Kidney (tissue), 13 donors: ENCODE measurements at regions not wholly inside any gene's neighbourhood (a gene's known extent, or its start where the extent isn't known, plus 50 kb on each side); places are given as distances from the start of the nearest gene placed in this dataset.

ENCODE experiments used
- DNase-seq, 5 donors: peaks; one replicate each; pipeline ENCODE4 v3.0.0-alpha.2; 2013 to 2020
- FAIRE-seq: peaks from 2 replicates; lab custom pipeline; 2012; peaks lifted over from hg19 to GRCh38; lab: Jason Lieb, UNC
- H3K27ac ChIP-seq, 2 donors: one replicate each; pipeline ENCODE4 v1.7.0; 2013; ENCODE audit warnings: low read depth in 2 of 2, low read length in 2 of 2, inconsistent platforms in 1 of 2
- H3K27me3 ChIP-seq: one replicate; pipeline ENCODE4 v1.7.1; 2013; ENCODE audit warnings: low read length, inconsistent platforms; ENCODE audit not compliant: control insufficient read depth, insufficient read depth
- H3K36me3 ChIP-seq, 3 donors: one replicate each; pipeline versions ENCODE4 v1.7.0 to v1.7.1; 2013; ENCODE audit warnings: low read length in 3 of 3, control low read depth in 1 of 3, inconsistent platforms in 1 of 3; ENCODE audit not compliant: insufficient read depth in 3 of 3, control insufficient read depth in 2 of 3
- H3K4me1 ChIP-seq, 3 donors: one replicate each; pipeline versions ENCODE4 v1.7.0 to v1.7.1; 2013; ENCODE audit warnings: low read length in 3 of 3, inconsistent platforms in 1 of 3, low read depth in 1 of 3; ENCODE audit not compliant: control insufficient read depth in 2 of 3, insufficient read depth in 2 of 3
- H3K4me3 ChIP-seq, 3 donors: one replicate each; pipeline versions ENCODE4 v1.7.0 to v1.8.1; 2013; ENCODE audit warnings: low read length in 3 of 3, control low read depth in 1 of 3, inconsistent platforms in 1 of 3
- H3K9ac ChIP-seq, 3 donors: one replicate each; pipeline versions ENCODE4 v1.7.0 to v1.7.1; 2013; ENCODE audit warnings: low read length in 3 of 3, control low read depth in 1 of 3, inconsistent platforms in 1 of 3
- H3K9me3 ChIP-seq, 3 donors: one replicate each; pipeline versions ENCODE4 v1.7.0 to v1.7.1; 2013; ENCODE audit warnings: low read length in 3 of 3, control low read depth in 1 of 3, inconsistent platforms in 1 of 3; ENCODE audit not compliant: control insufficient read depth in 2 of 3, insufficient read depth in 1 of 3
- CTCF ChIP-seq: IDR thresholded peaks from 3 replicates; pipeline ENCODE4 v1.5.1; 2012; ENCODE audit warnings: mild to moderate bottlenecking, moderate library complexity, borderline replicate concordance; ENCODE audit not compliant: insufficient read depth; ENCODE audit errors: extremely low read depth
- intact Hi-C: fragments of 100-400 bp; cut with DNase I; formaldehyde crosslinking; loops from one replicate; pipeline ENCODE4 v1.11.1; 2022
- donor health status: control.
- donor health status: control.
- donor health status: control.
- donor health status: control.
- donor health status: control.
- donor health status: DM: yes; HTN: yes; CAD: no.
- donor health status: Normal renal cell carcinoma (clear cell type).

GRCh38 chr14:22081337-22081736 is 407.7 kb upstream of the OR4E1 start:
- Histone ChIP-seq H3K36me3 (no peaks in the 10 kb centered on the region), H3K4me3 (no peak overlapping the region), H3K9ac (no peak overlapping the region), H3K9me3 (no peaks in the 10 kb centered on the region), H3K27ac (no peak overlapping the region), H3K4me1 (no peaks in the 10 kb centered on the region), H3K27me3 (no peaks in the 10 kb centered on the region)
- FAIRE-seq (no peak), DNase-seq (no peak)
- no peak for TF ChIP-seq CTCF
- intact Hi-C loops: no loop called here

- no peak for FAIRE-seq
- H3K4me3 ChIP-seq: no peak overlapping the region
- no peaks in the 10 kb centered on the region for H3K4me1 ChIP-seq
- no peaks in the 10 kb centered on the region for H3K27me3 ChIP-seq
- H3K9me3 ChIP-seq: no peaks in the 10 kb centered on the region
- H3K9ac ChIP-seq: no peak overlapping the region
- no peak for TF ChIP-seq CTCF
- H3K36me3 ChIP-seq: no peaks in the 10 kb centered on the region
- intact Hi-C loops: no loop called here
- DNase-seq: no peak
- no peak overlapping the region for H3K27ac ChIP-seq
These were observed 406.1 kb upstream of the OR4E1 start for GRCh38 chr14:22079766-22080165.

- TF ChIP-seq CTCF: no peak
- Histone ChIP-seq H3K27me3 (no peaks in the 10 kb centered on the region), H3K36me3 (no peaks in the 10 kb centered on the region), H3K4me1 (no peaks in the 10 kb centered on the region), H3K9me3 (no peaks in the 10 kb centered on the region), H3K27ac (no peak overlapping the region), H3K4me3 (no peak overlapping the region), H3K9ac (no peak overlapping the region)
- FAIRE-seq (no peak), DNase-seq (no peak)
- intact Hi-C loops: no loop called here
These were observed 400.2 kb upstream of the OR4E1 start for GRCh38 chr14:22073801-22074200.

- intact Hi-C loops: no loop called here
- FAIRE-seq: no peak
- H3K36me3 ChIP-seq: no peaks in the 10 kb centered on the region
- no peak for TF ChIP-seq CTCF
- DNase-seq: no peak
- no peak overlapping the region for H3K9ac ChIP-seq
- no peak overlapping the region for H3K27ac ChIP-seq
- H3K9me3 ChIP-seq: no peaks in the 10 kb centered on the region
- H3K27me3 ChIP-seq: no peaks in the 10 kb centered on the region
- no peaks in the 10 kb centered on the region for H3K4me1 ChIP-seq
- H3K4me3 ChIP-seq: no peak overlapping the region
These were observed 397.4 kb upstream of the OR4E1 start for GRCh38 chr14:22071006-22071405.
